GM12892 (cell line): ENCODE measurements at regions not wholly inside any gene's neighbourhood (a gene's known extent, or its start where the extent isn't known, plus 50 kb on each side); places are given as distances from the start of the nearest gene placed in this dataset.
"Not testable (repeated sequence)": the region's sequence is repeated elsewhere in the genome, so short reads cannot be mapped to it uniquely, and the experiment has no call there.

Experiments used
- DNase-seq: peaks from one replicate; pipeline ENCODE4 v3.0.0; 2011; ENCODE audit not compliant: insufficient read length
- FAIRE-seq: peaks from 2 replicates; lab custom pipeline; 2011; peaks lifted over from hg19 to GRCh38; lab: Jason Lieb, UNC
- POLR2A ChIP-seq: IDR thresholded peaks from 2 replicates; pipeline ENCODE4 v1.6.1; 2011; ENCODE audit warnings: low read depth, low read length, control low read depth
- POLR2AphosphoS5 ChIP-seq: IDR thresholded peaks from 2 replicates; pipeline ENCODE4 v1.6.1; 2011; ENCODE audit warnings: low read depth, low read length, control low read depth
- TAF1 ChIP-seq: IDR thresholded peaks from 2 replicates; pipeline ENCODE4 v1.6.1; 2011; ENCODE audit warnings: low read depth, mild to moderate bottlenecking, control low read depth, low read length, borderline replicate concordance

- TF ChIP-seq POLR2A = no peak
- no peak for TF ChIP-seq POLR2AphosphoS5
- TF ChIP-seq TAF1 = no peak
- DNase-seq = no peak
- no peak for FAIRE-seq
These were observed 536.4 kb upstream of the UBE2E2 start for GRCh38 chr3:22666736-22667135.

GRCh38 chr3:22671848-22672247, 531.3 kb upstream of the UBE2E2 start:
- FAIRE-seq (no peak), DNase-seq (no peak)
- TF ChIP-seq POLR2A (no peak), POLR2AphosphoS5 (no peak), TAF1 (no peak)

GRCh38 chr3:22684739-22685138, 518.4 kb upstream of the UBE2E2 start:
- DNase-seq = no peak
- TF ChIP-seq POLR2A (no peak), POLR2AphosphoS5 (no peak), TAF1 (no peak)
- FAIRE-seq = no peak

- FAIRE-seq (no peak), DNase-seq (no peak)
- TF ChIP-seq TAF1 (no peak), POLR2A (no peak), POLR2AphosphoS5 (no peak)
These were observed 517.5 kb upstream of the UBE2E2 start for GRCh38 chr3:22685597-22685996.

- DNase-seq = no peak
- FAIRE-seq = no peak
- no peak for TF ChIP-seq POLR2AphosphoS5
- TF ChIP-seq POLR2A = no peak
- no peak for TF ChIP-seq TAF1
These were observed 511.7 kb upstream of the UBE2E2 start for GRCh38 chr3:22691407-22691806.

GRCh38 chr3:22691856-22692628, 511.1 kb upstream of the UBE2E2 start:
- DNase-seq (no peak), FAIRE-seq (no peak)
- TF ChIP-seq POLR2AphosphoS5 (no peak), POLR2A (no peak), TAF1 (no peak)

- TF ChIP-seq TAF1 (no peak), POLR2A (no peak), POLR2AphosphoS5 (no peak)
- no peak for DNase-seq
- FAIRE-seq = no peak
These were observed 502.3 kb upstream of the UBE2E2 start for GRCh38 chr3:22700876-22701275.

- DNase-seq (no peak), FAIRE-seq (no peak)
- TF ChIP-seq TAF1 (no peak), POLR2AphosphoS5 (no peak), POLR2A (no peak)
These were observed 499.0 kb upstream of the UBE2E2 start for GRCh38 chr3:22704166-22704565.

- FAIRE-seq = no peak
- DNase-seq = no peak
- no peak for TF ChIP-seq POLR2AphosphoS5
These were observed 498.4 kb upstream of the UBE2E2 start for GRCh38 chr3:22704571-22705354.

GRCh38 chr3:22706922-22707321, 496.2 kb upstream of the UBE2E2 start:
- not testable (repeated sequence) for FAIRE-seq, DNase-seq

GRCh38 chr3:22713936-22714335, 489.2 kb upstream of the UBE2E2 start:
- FAIRE-seq = no peak
- DNase-seq = no peak
- TF ChIP-seq POLR2AphosphoS5 = no peak
- no peak for TF ChIP-seq POLR2A
- no peak for TF ChIP-seq TAF1

- TF ChIP-seq POLR2A (no peak), POLR2AphosphoS5 (no peak), TAF1 (no peak)
- no peak for FAIRE-seq
- no peak for DNase-seq
These were observed 488.4 kb upstream of the UBE2E2 start for GRCh38 chr3:22714749-22715148.
